ENCODE measurements at regions not wholly inside any gene's neighbourhood (a gene's known extent, or its start where the extent isn't known, plus 50 kb on each side); places are given as distances from the start of the nearest gene placed in this dataset.

DNA sequence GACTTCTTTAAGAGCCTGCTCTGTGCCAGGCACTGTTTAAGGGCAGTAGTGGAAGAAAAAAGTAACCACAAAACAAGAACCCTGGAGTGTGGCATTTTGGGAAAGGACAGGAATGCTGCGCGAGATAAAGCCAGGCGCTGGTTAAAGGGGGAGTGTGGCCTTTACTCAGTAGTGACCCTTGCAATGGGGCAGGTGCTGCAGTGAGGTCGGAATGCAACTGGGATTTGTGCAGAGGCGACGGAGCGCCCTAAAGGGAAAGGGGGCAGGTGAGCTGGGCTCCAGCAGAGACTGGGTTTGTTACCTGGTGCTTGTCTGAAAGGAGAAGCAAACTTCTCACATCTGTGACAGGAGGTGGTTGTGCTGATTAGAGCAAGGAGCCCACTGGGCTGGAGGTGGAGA lies 263.6 kb downstream of the ACTR3B start:
- H3K36me3 ChIP-seq = no peaks in the 10 kb centered on the region
- no peak overlapping the region for H3K4me3 ChIP-seq (ENCODE audit: low read depth in 1 of 2, low read length in 1 of 2)
- H3K4me1 ChIP-seq (ENCODE audit: control insufficient read depth in 1 of 2, insufficient read depth in 1 of 2, low read depth in 1 of 2, low read length in 1 of 2) = no peaks in the 10 kb centered on the region
- no peaks in the 10 kb centered on the region for H3K9me3 ChIP-seq
- no peak overlapping the region for H3K27ac ChIP-seq
- TF ChIP-seq, protein P1, sequence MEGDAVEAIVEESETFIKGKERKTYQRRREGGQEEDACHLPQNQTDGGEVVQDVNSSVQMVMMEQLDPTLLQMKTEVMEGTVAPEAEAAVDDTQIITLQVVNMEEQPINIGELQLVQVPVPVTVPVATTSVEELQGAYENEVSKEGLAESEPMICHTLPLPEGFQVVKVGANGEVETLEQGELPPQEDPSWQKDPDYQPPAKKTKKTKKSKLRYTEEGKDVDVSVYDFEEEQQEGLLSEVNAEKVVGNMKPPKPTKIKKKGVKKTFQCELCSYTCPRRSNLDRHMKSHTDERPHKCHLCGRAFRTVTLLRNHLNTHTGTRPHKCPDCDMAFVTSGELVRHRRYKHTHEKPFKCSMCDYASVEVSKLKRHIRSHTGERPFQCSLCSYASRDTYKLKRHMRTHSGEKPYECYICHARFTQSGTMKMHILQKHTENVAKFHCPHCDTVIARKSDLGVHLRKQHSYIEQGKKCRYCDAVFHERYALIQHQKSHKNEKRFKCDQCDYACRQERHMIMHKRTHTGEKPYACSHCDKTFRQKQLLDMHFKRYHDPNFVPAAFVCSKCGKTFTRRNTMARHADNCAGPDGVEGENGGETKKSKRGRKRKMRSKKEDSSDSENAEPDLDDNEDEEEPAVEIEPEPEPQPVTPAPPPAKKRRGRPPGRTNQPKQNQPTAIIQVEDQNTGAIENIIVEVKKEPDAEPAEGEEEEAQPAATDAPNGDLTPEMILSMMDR (IDR thresholded peaks at IDR 0.05) = no peak
- no peaks in the 10 kb centered on the region for H3K27me3 ChIP-seq

DNA sequence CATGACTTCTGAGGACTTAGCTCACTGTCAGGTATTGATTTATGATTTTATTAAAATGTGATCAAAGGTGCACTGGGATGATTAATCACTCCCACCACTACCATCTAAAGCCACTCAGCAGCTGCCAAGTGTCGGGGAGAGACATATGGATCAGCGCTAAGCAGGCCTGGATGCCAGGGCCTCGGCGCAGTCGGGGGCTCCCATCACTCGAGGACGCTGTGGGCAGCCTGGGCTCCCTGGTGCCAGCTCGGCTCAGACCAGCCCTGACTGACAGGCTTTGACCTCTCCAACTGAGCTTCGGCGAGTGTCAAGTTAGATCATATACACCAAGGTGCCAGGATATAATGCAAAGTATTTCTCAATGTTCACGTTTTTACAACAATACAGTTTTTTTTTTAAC lies 267.7 kb downstream of the ACTR3B start:
- Histone ChIP-seq H3K4me1 (ENCODE audit: control insufficient read depth in 1 of 2, insufficient read depth in 1 of 2, low read depth in 1 of 2, low read length in 1 of 2) (no peaks in the 10 kb centered on the region), H3K27me3 (no peaks in the 10 kb centered on the region), H3K4me3 (ENCODE audit: low read depth in 1 of 2, low read length in 1 of 2) (no peak overlapping the region), H3K36me3 (no peaks in the 10 kb centered on the region), H3K27ac (no peak overlapping the region), H3K9me3 (no peaks in the 10 kb centered on the region)
- TF ChIP-seq, protein P1 (IDR thresholded peaks at IDR 0.05) = no peak

DNA sequence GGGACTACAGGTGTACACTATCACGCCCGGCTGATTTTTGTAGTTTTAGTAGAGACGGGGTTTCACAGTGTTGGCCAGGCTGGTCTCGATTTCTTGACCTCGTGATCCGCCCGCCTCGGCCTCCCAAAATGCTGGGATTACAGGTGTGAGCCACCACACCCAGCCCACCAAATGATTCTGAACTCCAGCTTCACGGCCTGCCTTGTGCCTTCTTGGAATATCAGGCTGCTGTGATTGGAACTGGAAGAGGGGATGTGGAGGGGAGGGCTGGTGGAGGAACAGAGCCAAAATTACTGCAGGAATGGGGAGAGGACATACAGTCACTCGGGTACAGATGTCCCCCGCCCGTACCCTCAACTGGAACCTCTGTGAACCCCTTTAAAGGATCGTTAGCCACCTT lies 268.4 kb downstream of the ACTR3B start:
- Histone ChIP-seq H3K4me1 (ENCODE audit: control insufficient read depth in 1 of 2, insufficient read depth in 1 of 2, low read depth in 1 of 2, low read length in 1 of 2) (no peaks in the 10 kb centered on the region), H3K9me3 (no peaks in the 10 kb centered on the region), H3K27ac (no peak overlapping the region), H3K36me3 (no peaks in the 10 kb centered on the region), H3K4me3 (ENCODE audit: low read depth in 1 of 2, low read length in 1 of 2) (no peak overlapping the region), H3K27me3 (no peaks in the 10 kb centered on the region)
- TF ChIP-seq, protein P1 (IDR thresholded peaks at IDR 0.05) = no peak

DNA sequence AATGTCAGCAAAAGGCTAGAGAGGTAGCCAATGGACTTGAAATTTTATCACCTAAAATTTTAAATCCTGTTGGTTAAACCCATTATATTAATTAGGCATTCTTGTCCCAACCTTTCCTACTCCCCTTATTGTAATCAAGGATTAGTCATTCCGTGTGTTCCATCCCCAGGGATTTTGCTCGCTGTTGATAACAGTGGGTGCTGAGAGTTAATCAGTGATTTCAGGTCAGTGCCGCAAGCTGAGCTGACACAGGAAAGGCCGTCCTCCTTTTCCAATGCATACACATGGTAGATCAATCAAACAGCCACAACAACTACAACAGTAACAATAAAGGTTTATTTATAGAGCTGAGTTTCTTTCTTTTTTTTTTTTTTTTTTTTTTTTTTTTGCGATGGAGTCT lies 271.4 kb downstream of the ACTR3B start:
- TF ChIP-seq, protein P1 (IDR thresholded peaks at IDR 0.05) = no peak
- Histone ChIP-seq H3K27me3 (no peaks in the 10 kb centered on the region), H3K4me1 (ENCODE audit: control insufficient read depth in 1 of 2, insufficient read depth in 1 of 2, low read depth in 1 of 2, low read length in 1 of 2) (no peaks in the 10 kb centered on the region), H3K27ac (no peak overlapping the region), H3K9me3 (no peaks in the 10 kb centered on the region), H3K36me3 (no peaks in the 10 kb centered on the region), H3K4me3 (ENCODE audit: low read depth in 1 of 2, low read length in 1 of 2) (no peak overlapping the region)

- H3K27ac ChIP-seq = no peak overlapping the region
- no peaks in the 10 kb centered on the region for H3K27me3 ChIP-seq
- no peaks in the 10 kb centered on the region for H3K9me3 ChIP-seq
- no peaks in the 10 kb centered on the region for H3K36me3 ChIP-seq
- TF ChIP-seq, protein P1 (IDR thresholded peaks at IDR 0.05) = no peak
- H3K4me3 ChIP-seq (ENCODE audit: low read depth in 1 of 2, low read length in 1 of 2) = no peak overlapping the region
- no peaks in the 10 kb centered on the region for H3K4me1 ChIP-seq (ENCODE audit: control insufficient read depth in 1 of 2, insufficient read depth in 1 of 2, low read depth in 1 of 2, low read length in 1 of 2)
Measured at GRCh38 chr7:153034791-153035190, 275.2 kb downstream of the ACTR3B start.

Data from neutrophil (primary cell).